AG08396 (cell line): ENCODE measurements at regions not wholly inside any gene's neighbourhood (a gene's known extent, or its start where the extent isn't known, plus 50 kb on each side); places are given as distances from the start of the nearest gene placed in this dataset.
"Not testable (repeated sequence)": the region's sequence is repeated elsewhere in the genome, so short reads cannot be mapped to it uniquely, and the experiment has no call there.

Experiments
- DNase-seq: peaks from one replicate; pipeline ENCODE4 v3.0.0; 2012; ENCODE audit warnings: low spot score, mixed read lengths

DNA sequence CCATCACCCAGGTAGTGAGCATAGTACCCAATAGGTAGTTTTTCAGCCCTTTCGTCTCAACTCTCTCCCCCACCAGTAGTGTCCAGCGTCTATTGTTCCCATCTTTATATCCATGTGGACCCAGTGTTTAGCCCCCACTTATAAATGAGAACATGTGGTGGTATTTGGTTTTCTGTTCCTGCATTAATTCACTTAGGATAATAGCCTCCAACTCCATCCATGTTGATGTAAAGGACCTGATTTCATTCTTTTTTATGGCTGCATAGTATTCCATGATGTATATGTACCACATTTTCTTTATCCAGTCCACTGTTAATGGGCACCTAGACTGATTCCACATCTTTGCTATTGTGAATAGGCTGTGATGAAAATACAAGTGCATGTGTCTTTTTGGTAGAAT is 51.3 kb downstream of the NACA2 start:
- not testable (repeated sequence) for DNase-seq

DNA sequence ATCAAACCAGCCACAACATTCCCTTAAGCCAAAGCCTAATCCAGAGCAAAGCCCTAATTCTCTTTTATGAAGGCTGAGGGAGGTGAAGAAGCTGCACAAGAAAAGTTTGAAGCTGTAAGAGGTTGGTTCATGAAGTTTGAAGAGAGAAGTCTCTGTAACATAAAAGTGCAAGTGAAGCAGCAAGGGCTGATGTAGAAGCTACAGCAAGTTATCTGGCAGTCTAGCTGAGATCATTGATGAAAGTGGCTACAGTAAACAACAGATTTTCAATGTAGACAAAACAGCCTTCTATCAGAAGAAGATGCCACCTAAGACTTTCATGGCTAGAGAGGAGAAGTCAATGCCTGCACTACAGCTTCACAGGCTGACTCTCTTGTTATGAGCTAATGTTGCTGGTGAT is 52.5 kb downstream of the NACA2 start:
- no peak for DNase-seq

DNA sequence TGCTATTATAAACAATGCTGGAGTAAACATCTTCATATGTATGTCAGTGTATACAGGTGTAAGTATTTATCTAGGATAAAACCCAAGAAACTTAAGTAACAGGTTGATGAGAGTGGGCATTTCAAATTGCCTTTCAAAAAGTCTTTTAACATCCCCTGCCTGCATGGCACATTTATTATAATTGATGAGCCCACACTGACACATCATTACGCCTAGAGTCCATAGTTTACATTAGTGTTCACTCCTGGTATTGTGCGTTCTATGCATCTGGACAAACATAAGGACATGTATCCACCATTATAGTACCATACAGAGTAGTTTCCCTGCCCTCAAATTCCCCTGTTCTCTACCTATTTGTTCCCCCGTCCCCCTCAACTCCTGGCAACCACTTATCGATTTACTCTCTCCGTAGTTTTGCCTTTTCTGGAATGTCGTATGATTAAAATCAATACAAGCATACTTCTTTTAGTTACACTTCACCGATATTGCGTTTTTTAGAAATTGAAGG is 53.7 kb downstream of the NACA2 start:
- DNase-seq: no peak

GRCh38 chr17:61536422-61536955 is 54.5 kb downstream of the NACA2 start:
- peak; percentile 31 for DNase-seq
